SK-N-SH (cell line): ENCODE measurements at regions not wholly inside any gene's neighbourhood (a gene's known extent, or its start where the extent isn't known, plus 50 kb on each side); places are given as distances from the start of the nearest gene placed in this dataset.

Source experiments
- CTCF ChIA-PET: fragments of 300-600, 350-600 bp; formaldehyde crosslinking; extraction: SDS; loops from one replicate; lab custom pipeline; 2021; lab: Yijun Ruan, JAX
- POLR2A ChIA-PET: fragments of 350-600 bp; sonication (Branson Sonifier 250); formaldehyde crosslinking; extraction: SDS; loops from one replicate; lab custom pipeline; 2020; ENCODE audit warnings: antibody characterized with exemption, inconsistent platforms; lab: Yijun Ruan, JAX
- DNase-seq: peaks from one replicate; pipeline ENCODE4 v3.0.0; 2012
- H2AFZ ChIP-seq: fragments of 200-600 bp; sonication (generic); 2 replicates; pipeline ENCODE4 v1.8.1; 2016; ENCODE audit warnings: antibody characterized with exemption, mild to moderate bottlenecking, low read depth
- H3F3A ChIP-seq: fragments of 200-600 bp; sonication (generic); replicated peaks from 2 replicates; pipeline ENCODE3; 2016; ENCODE audit warnings: antibody characterized with exemption, mild to moderate bottlenecking; ENCODE audit not compliant: insufficient read depth
- H3K27ac ChIP-seq, 2 experiments: fragments of 200-500 bp in 1 of 2; fragments of 200-600 bp in 1 of 2; sonication (Bioruptor generic) in 1 of 2; sonication (generic), shearing (Covaris generic) in 1 of 2; 2 replicates each; pipeline versions ENCODE4 v1.5.1 to v1.6.1; 2014 to 2016; ENCODE audit warnings: low read depth in 2 of 2, inconsistent platforms in 1 of 2, low read length in 1 of 2, mild to moderate bottlenecking in 1 of 2, mixed read lengths in 1 of 2
- H3K27me3 ChIP-seq: fragments of 200-600 bp; sonication (generic), shearing (Covaris generic); 2 replicates; pipeline ENCODE4 v1.6.1; 2016; ENCODE audit warnings: mixed run types; ENCODE audit not compliant: insufficient read depth
- H3K36me3 ChIP-seq, 2 experiments: fragments of 200-500 bp in 1 of 2; fragments of 200-600 bp in 1 of 2; sonication (Bioruptor generic) in 1 of 2; sonication (generic) in 1 of 2; replicated peaks in 1 of 2; 2 replicates each; pipeline versions ENCODE3 to v1.5.1; 2014 to 2016; ENCODE audit warnings: low read length in 1 of 2, mild to moderate bottlenecking in 1 of 2; ENCODE audit not compliant: insufficient read depth in 2 of 2, control insufficient read depth in 1 of 2
- H3K4me1 ChIP-seq, 2 experiments: fragments of 200-500 bp in 1 of 2; fragments of 200-600 bp in 1 of 2; sonication (Bioruptor generic) in 1 of 2; sonication (generic), shearing (Covaris generic) in 1 of 2; 2 replicates each; pipeline versions ENCODE4 v1.5.1 to v1.6.1; 2014 to 2016; ENCODE audit warnings: low read depth in 1 of 2, low read length in 1 of 2, mixed run types in 1 of 2; ENCODE audit not compliant: insufficient read depth in 2 of 2, control insufficient read depth in 1 of 2
- H3K4me2 ChIP-seq: fragments of 200-600 bp; sonication (generic), shearing (Covaris generic); 2 replicates; pipeline ENCODE4 v1.6.1; 2017; ENCODE audit warnings: mixed run types
- H3K4me3 ChIP-seq, 2 experiments: fragments of 200-500 bp in 1 of 2; fragments of 200-600 bp in 1 of 2; sonication (Bioruptor generic) in 1 of 2; sonication (generic), shearing (Covaris generic) in 1 of 2; 2 replicates each; pipeline versions ENCODE4 v1.5.1 to v1.8.1; 2014 to 2016; ENCODE audit warnings: low read depth in 2 of 2, inconsistent platforms in 1 of 2, low read length in 1 of 2, mild to moderate bottlenecking in 1 of 2, mixed read lengths in 1 of 2, moderate library complexity in 1 of 2
- H3K79me2 ChIP-seq: fragments of 200-600 bp; sonication (generic); 2 replicates; pipeline ENCODE4 v1.8.1; 2017; ENCODE audit warnings: mild to moderate bottlenecking; ENCODE audit not compliant: insufficient read depth
- H3K9ac ChIP-seq: fragments of 200-600 bp; sonication (generic); 2 replicates; pipeline ENCODE4 v1.6.1; 2017; ENCODE audit warnings: mixed run types
- H3K9me2 ChIP-seq: fragments of 200-600 bp; sonication (generic); 2 replicates; pipeline ENCODE4 v1.6.1; 2017; ENCODE audit warnings: mixed run types
- H3K9me3 ChIP-seq: fragments of 200-600 bp; sonication (generic); 2 replicates; pipeline ENCODE4 v1.6.1; 2017; ENCODE audit warnings: mixed run types, mild to moderate bottlenecking, moderate library complexity
- H4K20me1 ChIP-seq: fragments of 200-600 bp; sonication (generic); 2 replicates; pipeline ENCODE4 v1.6.1; 2017; ENCODE audit warnings: mild to moderate bottlenecking, mixed run types; ENCODE audit not compliant: insufficient read depth
- EZH2phosphoT487 ChIP-seq: fragments of 200-600 bp; sonication (generic); IDR thresholded peaks from 2 replicates; pipeline ENCODE4 v1.6.1; 2017; ENCODE audit warnings: low read depth, mixed run types, mild to moderate bottlenecking, antibody characterized with exemption, moderate library complexity, borderline replicate concordance
- FOXJ3 ChIP-seq: sonication (generic); formaldehyde crosslinking; IDR thresholded peaks from 2 replicates; pipeline ENCODE4 v1.5.1; 2020; ENCODE audit warnings: mild to moderate bottlenecking, missing genetic modification reagents
- MEF2A ChIP-seq: IDR thresholded peaks from 2 replicates; pipeline ENCODE4 v1.4.0; 2012; ENCODE audit warnings: low read depth, borderline replicate concordance
- NFIC ChIP-seq: IDR thresholded peaks from 2 replicates; pipeline ENCODE4 v1.4.0; 2012; ENCODE audit warnings: borderline replicate concordance
- RFX5 ChIP-seq: IDR thresholded peaks from 2 replicates; pipeline ENCODE4 v1.6.1; 2012; ENCODE audit warnings: mild to moderate bottlenecking, improper control_type of control experiment, low read length
- TAF1 ChIP-seq: IDR thresholded peaks from 2 replicates; pipeline ENCODE4 v1.6.1; 2012; ENCODE audit warnings: low read depth, mild to moderate bottlenecking, low read length, moderate library complexity, borderline replicate concordance
- TCF12 ChIP-seq: IDR thresholded peaks from 2 replicates; pipeline ENCODE4 v1.4.0; 2012
- TEAD4 ChIP-seq: IDR thresholded peaks from 2 replicates; pipeline ENCODE4 v1.4.0; 2012; ENCODE audit warnings: mild to moderate bottlenecking, borderline replicate concordance; ENCODE audit not compliant: insufficient read depth
- YY1 ChIP-seq: IDR thresholded peaks from 2 replicates; pipeline ENCODE4 v1.4.0; 2012; ENCODE audit warnings: low read depth, mild to moderate bottlenecking
- WGBS: methylation state at CpG from one replicate; pipeline ENCODE4 v1.1.6; 2017; ENCODE audit warnings: low lambda C conversion rate; 5-methylcytosine and 5-hydroxymethylcytosine counted together
- TF ChIP-seq, protein P1 (sequence below): IDR thresholded peaks from 2 replicates; pipeline ENCODE4 v1.6.1; 2012; ENCODE audit warnings: mild to moderate bottlenecking, low read depth, low read length, moderate library complexity
- TF ChIP-seq, protein P2 (sequence below): IDR thresholded peaks from 2 replicates; pipeline ENCODE4 v1.4.0; 2012; ENCODE audit warnings: low read depth
- TF ChIP-seq, protein P3 (sequence below): IDR thresholded peaks from 2 replicates; pipeline ENCODE4; 2012
- TF ChIP-seq, protein P4 (sequence below): fragments of 200-600 bp; sonication (generic); IDR thresholded peaks from 2 replicates; pipeline ENCODE4 v1.6.1; 2017; ENCODE audit warnings: antibody characterized with exemption, mild to moderate bottlenecking, moderate library complexity
- TF ChIP-seq, protein P5 (sequence below): fragments of 150-350 bp; IDR thresholded peaks from 2 replicates; pipeline ENCODE4 v1.6.1; 2017; ENCODE audit warnings: antibody characterized with exemption, low read length, low read depth, borderline replicate concordance

DNA sequence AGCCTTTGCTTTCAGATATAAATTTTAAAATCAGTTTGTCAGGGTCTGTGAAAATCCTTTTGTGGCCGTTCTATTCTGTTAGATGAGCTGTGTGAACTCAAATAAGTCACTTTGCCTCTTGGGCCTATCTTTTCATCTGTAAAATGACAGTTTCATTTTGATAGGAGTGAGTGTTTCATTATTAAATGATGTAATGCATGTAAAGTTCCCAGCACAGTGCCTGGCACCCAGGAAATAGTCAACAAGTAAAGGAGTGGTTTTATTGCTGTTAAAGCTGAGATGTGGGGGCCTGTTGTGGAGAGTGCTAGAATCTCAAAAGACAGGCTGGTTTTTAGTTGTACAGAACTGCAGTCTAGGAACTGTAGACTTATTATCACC, 394.5 kb upstream of the CFAP20DC start:
- no peak for DNase-seq
- H3K79me2 ChIP-seq = no peaks in the 10 kb centered on the region
- ChIA-PET POLR2A (no interaction called here), CTCF (interaction anchor here (1.2 kb wide), 1 partner anchor 19 kb away, joined by 4 read pairs; no protein-coding TSS in a partner anchor)
- H3K4me3 ChIP-seq = no peak overlapping the region
- H4K20me1 ChIP-seq = no peaks in the 10 kb centered on the region
- no peak overlapping the region for H3K4me2 ChIP-seq
- peaks cover 6% of the 10 kb centered on the region; the same call in 1 of the 2 replicates for H3K27me3 ChIP-seq
- H3K27ac ChIP-seq = no peak overlapping the region
- H3K9me3 ChIP-seq = no peaks in the 10 kb centered on the region
- 10% methylated on average over 1 of the region's 1 CpG for WGBS
- no peaks in the 10 kb centered on the region for H3K4me1 ChIP-seq
- no peak overlapping the region for H3K9ac ChIP-seq
- H3K9me2 ChIP-seq = no peaks in the 10 kb centered on the region
- H2AFZ ChIP-seq = no peak overlapping the region
- H3F3A ChIP-seq = no peaks in the 10 kb centered on the region
- TF ChIP-seq TCF12 (no peak), MEF2A (no peak), TAF1 (no peak), FOXJ3 (no peak), RFX5 (no peak), YY1 (no peak), EZH2phosphoT487 (no peak), NFIC (no peak), TEAD4 (no peak)
- TF ChIP-seq, protein P1, sequence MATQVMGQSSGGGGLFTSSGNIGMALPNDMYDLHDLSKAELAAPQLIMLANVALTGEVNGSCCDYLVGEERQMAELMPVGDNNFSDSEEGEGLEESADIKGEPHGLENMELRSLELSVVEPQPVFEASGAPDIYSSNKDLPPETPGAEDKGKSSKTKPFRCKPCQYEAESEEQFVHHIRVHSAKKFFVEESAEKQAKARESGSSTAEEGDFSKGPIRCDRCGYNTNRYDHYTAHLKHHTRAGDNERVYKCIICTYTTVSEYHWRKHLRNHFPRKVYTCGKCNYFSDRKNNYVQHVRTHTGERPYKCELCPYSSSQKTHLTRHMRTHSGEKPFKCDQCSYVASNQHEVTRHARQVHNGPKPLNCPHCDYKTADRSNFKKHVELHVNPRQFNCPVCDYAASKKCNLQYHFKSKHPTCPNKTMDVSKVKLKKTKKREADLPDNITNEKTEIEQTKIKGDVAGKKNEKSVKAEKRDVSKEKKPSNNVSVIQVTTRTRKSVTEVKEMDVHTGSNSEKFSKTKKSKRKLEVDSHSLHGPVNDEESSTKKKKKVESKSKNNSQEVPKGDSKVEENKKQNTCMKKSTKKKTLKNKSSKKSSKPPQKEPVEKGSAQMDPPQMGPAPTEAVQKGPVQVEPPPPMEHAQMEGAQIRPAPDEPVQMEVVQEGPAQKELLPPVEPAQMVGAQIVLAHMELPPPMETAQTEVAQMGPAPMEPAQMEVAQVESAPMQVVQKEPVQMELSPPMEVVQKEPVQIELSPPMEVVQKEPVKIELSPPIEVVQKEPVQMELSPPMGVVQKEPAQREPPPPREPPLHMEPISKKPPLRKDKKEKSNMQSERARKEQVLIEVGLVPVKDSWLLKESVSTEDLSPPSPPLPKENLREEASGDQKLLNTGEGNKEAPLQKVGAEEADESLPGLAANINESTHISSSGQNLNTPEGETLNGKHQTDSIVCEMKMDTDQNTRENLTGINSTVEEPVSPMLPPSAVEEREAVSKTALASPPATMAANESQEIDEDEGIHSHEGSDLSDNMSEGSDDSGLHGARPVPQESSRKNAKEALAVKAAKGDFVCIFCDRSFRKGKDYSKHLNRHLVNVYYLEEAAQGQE = no peak
- TF ChIP-seq, protein P2, sequence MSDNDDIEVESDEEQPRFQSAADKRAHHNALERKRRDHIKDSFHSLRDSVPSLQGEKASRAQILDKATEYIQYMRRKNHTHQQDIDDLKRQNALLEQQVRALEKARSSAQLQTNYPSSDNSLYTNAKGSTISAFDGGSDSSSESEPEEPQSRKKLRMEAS = no peak
- TF ChIP-seq, protein P3, sequence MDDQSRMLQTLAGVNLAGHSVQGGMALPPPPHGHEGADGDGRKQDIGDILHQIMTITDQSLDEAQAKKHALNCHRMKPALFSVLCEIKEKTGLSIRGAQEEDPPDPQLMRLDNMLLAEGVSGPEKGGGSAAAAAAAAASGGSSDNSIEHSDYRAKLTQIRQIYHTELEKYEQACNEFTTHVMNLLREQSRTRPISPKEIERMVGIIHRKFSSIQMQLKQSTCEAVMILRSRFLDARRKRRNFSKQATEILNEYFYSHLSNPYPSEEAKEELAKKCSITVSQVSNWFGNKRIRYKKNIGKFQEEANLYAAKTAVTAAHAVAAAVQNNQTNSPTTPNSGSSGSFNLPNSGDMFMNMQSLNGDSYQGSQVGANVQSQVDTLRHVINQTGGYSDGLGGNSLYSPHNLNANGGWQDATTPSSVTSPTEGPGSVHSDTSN = no peak
- TF ChIP-seq, protein P4, sequence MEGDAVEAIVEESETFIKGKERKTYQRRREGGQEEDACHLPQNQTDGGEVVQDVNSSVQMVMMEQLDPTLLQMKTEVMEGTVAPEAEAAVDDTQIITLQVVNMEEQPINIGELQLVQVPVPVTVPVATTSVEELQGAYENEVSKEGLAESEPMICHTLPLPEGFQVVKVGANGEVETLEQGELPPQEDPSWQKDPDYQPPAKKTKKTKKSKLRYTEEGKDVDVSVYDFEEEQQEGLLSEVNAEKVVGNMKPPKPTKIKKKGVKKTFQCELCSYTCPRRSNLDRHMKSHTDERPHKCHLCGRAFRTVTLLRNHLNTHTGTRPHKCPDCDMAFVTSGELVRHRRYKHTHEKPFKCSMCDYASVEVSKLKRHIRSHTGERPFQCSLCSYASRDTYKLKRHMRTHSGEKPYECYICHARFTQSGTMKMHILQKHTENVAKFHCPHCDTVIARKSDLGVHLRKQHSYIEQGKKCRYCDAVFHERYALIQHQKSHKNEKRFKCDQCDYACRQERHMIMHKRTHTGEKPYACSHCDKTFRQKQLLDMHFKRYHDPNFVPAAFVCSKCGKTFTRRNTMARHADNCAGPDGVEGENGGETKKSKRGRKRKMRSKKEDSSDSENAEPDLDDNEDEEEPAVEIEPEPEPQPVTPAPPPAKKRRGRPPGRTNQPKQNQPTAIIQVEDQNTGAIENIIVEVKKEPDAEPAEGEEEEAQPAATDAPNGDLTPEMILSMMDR = no peak
- TF ChIP-seq, protein P5, sequence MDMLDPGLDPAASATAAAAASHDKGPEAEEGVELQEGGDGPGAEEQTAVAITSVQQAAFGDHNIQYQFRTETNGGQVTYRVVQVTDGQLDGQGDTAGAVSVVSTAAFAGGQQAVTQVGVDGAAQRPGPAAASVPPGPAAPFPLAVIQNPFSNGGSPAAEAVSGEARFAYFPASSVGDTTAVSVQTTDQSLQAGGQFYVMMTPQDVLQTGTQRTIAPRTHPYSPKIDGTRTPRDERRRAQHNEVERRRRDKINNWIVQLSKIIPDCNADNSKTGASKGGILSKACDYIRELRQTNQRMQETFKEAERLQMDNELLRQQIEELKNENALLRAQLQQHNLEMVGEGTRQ = no peak
- no peaks in the 10 kb centered on the region for H3K36me3 ChIP-seq
